ENCODE measurements at regions not wholly inside any gene's neighbourhood (a gene's known extent, or its start where the extent isn't known, plus 50 kb on each side); places are given as distances from the start of the nearest gene placed in this dataset.

GRCh38 chr9:29796291-29796952 lies 2223.1 kb upstream of the C9orf72 start:
- no peak overlapping the region for H3K4ac ChIP-seq (ENCODE audit: low read depth, low read length)
- H3K4me1 ChIP-seq (ENCODE audit: control insufficient read depth, insufficient read depth, low read length), result no peaks in the 10 kb centered on the region
- no peaks in the 10 kb centered on the region for H4K20me1 ChIP-seq (ENCODE audit: insufficient read depth, low read length)
- H3K9me3 ChIP-seq (ENCODE audit: control insufficient read depth, insufficient read depth, low read length), result peaks cover 2% of the 10 kb centered on the region
- H2BK5ac ChIP-seq (ENCODE audit: low read depth, low read length, poor library complexity, severe bottlenecking), result no peak overlapping the region
- no peaks in the 10 kb centered on the region for H3K79me1 ChIP-seq (ENCODE audit: low read depth in 1 of 2, low read length in 2 of 2)
- no peak overlapping the region for H2AFZ ChIP-seq (replicated peaks; ENCODE audit: low read length, poor library complexity)
- in situ Hi-C loops (cut with MboI; ENCODE audit: low sequenced_read_pairs), result no loop called here
- no peak for DNase-seq
- no peak overlapping the region for H3K23ac ChIP-seq (ENCODE audit: low read depth, low read length)
- TF ChIP-seq MAFK (IDR thresholded peaks at IDR 0.05; ENCODE audit: low read depth, low read length) (no peak), MAZ (IDR thresholded peaks at IDR 0.05; ENCODE audit: borderline replicate concordance, low read depth, low read length) (no peak), USF2 (IDR thresholded peaks at IDR 0.05; ENCODE audit: low read depth, low read length) (no peak), NFE2L2 (IDR thresholded peaks at IDR 0.05; ENCODE audit: low read depth, low read length) (no peak), FOS (IDR thresholded peaks at IDR 0.05; ENCODE audit: low read depth, low read length) (no peak), RAD21 (IDR thresholded peaks at IDR 0.05; ENCODE audit: low read length) (no peak), CEBPB (IDR thresholded peaks at IDR 0.05; ENCODE audit: low read depth, low read length) (no peak), ELK1 (IDR thresholded peaks at IDR 0.05; ENCODE audit: borderline replicate concordance, low read depth, low read length) (no peak), POLR2A (IDR thresholded peaks at IDR 0.05; ENCODE audit: low read depth, low read length) (no peak)
- no TSS peak for BruUV-seq (replicated peaks)
- intact Hi-C loops (cut with micrococcal nuclease), result no loop called here
- H3K18ac ChIP-seq (ENCODE audit: low read depth, low read length), result no peak overlapping the region
- H4K8ac ChIP-seq (ENCODE audit: low read depth in 2 of 2, low read length in 2 of 2), result no peak overlapping the region
- H3K14ac ChIP-seq (replicated peaks; ENCODE audit: low read depth, low read length), result no peak overlapping the region
- WGBS, 2 experiments (ENCODE audit: extremely low coverage in 2 of 2, insufficient read length in 1 of 2), result no CpG with 5 or more reads among the region's 2 CpGs
- no peak overlapping the region for H2AK9ac ChIP-seq (replicated peaks; ENCODE audit: low read depth, low read length, poor library complexity)
- H4K5ac ChIP-seq (ENCODE audit: low read depth, low read length), result no peak overlapping the region
- H3K4me2 ChIP-seq (ENCODE audit: low read depth, low read length), result no peak overlapping the region
- ATAC-seq (ENCODE audit: low read depth), result no peak
- H3K56ac ChIP-seq (ENCODE audit: extremely low read depth, insufficient read depth, low read length), result no peak overlapping the region
- H2BK20ac ChIP-seq (ENCODE audit: low read depth, low read length), result no peak overlapping the region
- dilution Hi-C loops (cut with HindIII; ENCODE audit: low sequenced_read_pairs, unreplicated experiment), result no loop called here
- ChIA-PET POLR2A (ENCODE audit: unreplicated experiment) (no interaction called here), CTCF (no interaction called here)
- no peak overlapping the region for H3K27ac ChIP-seq (ENCODE audit: insufficient read depth, low read length)
- H3K9me1 ChIP-seq (ENCODE audit: insufficient read depth, low read length), result no peaks in the 10 kb centered on the region
- H2BK15ac ChIP-seq (ENCODE audit: low read depth, low read length), result no peak overlapping the region
- no peak overlapping the region for H4K91ac ChIP-seq (ENCODE audit: insufficient read depth, low read depth, low read length)
- no peak overlapping the region for H3K4me3 ChIP-seq (ENCODE audit: insufficient read depth, low read depth, low read length)
- no peaks in the 10 kb centered on the region for H3K27me3 ChIP-seq (ENCODE audit: control insufficient read depth, insufficient read depth, low read length)
- H3K36me3 ChIP-seq (ENCODE audit: control insufficient read depth, insufficient read depth, low read length), result no peaks in the 10 kb centered on the region
- no peak overlapping the region for H2BK120ac ChIP-seq (ENCODE audit: low read depth, low read length)
- no peak overlapping the region for H3K9ac ChIP-seq (ENCODE audit: low read depth, low read length)
- no peak overlapping the region for H2AK5ac ChIP-seq (ENCODE audit: low read depth, low read length)
